EH (cell line): ENCODE measurements at regions not wholly inside any gene's neighbourhood (a gene's known extent, or its start where the extent isn't known, plus 50 kb on each side); places are given as distances from the start of the nearest gene placed in this dataset.

Experiments used
- DNase-seq: peaks from one replicate; pipeline ENCODE4 v3.0.0-alpha.2; 2015; ENCODE audit warnings: low read depth

GRCh38 chr22:25366876-25367466 is 147.5 kb downstream of the CRYBB2 start:
- DNase-seq, result no peak

GRCh38 chr22:25367756-25368155 is 148.3 kb downstream of the CRYBB2 start:
- DNase-seq, result no peak

- DNase-seq, result peak; percentile 81
Observed at GRCh38 chr22:25368271-25368670, 148.8 kb downstream of the CRYBB2 start.

GRCh38 chr22:25369041-25369440 is 149.6 kb downstream of the CRYBB2 start:
- DNase-seq, result no peak

GRCh38 chr22:25370322-25370721 is 150.9 kb downstream of the CRYBB2 start:
- no peak for DNase-seq

- no peak for DNase-seq
Observed at GRCh38 chr22:25372000-25372595, 152.7 kb downstream of the CRYBB2 start.

- no peak for DNase-seq
Observed at GRCh38 chr22:25373961-25374360, 154.5 kb downstream of the CRYBB2 start.

GRCh38 chr22:25374869-25375268 is 155.4 kb downstream of the CRYBB2 start:
- no peak for DNase-seq

- DNase-seq, result no peak
Observed at GRCh38 chr22:25375683-25376082, 156.2 kb downstream of the CRYBB2 start.

- no peak for DNase-seq
Observed at GRCh38 chr22:25377699-25378098, 158.3 kb downstream of the CRYBB2 start.

GRCh38 chr22:25380122-25380747 is 160.8 kb downstream of the CRYBB2 start:
- DNase-seq, result no peak

- no peak for DNase-seq
Observed at GRCh38 chr22:25382762-25383161, 163.3 kb downstream of the CRYBB2 start.

- DNase-seq, result no peak
Observed at GRCh38 chr22:25383278-25383820, 163.9 kb downstream of the CRYBB2 start.

- DNase-seq, result no peak
Observed at GRCh38 chr22:25383892-25384291, 164.5 kb downstream of the CRYBB2 start.

- no peak for DNase-seq
Observed at GRCh38 chr22:25386538-25386884, 167.1 kb downstream of the CRYBB2 start.

GRCh38 chr22:25388415-25388814 is 169.0 kb downstream of the CRYBB2 start:
- DNase-seq, result no peak

GRCh38 chr22:25388866-25389540 is 169.6 kb downstream of the CRYBB2 start:
- no peak for DNase-seq

- no peak for DNase-seq
Observed at GRCh38 chr22:25389541-25389919, 170.1 kb downstream of the CRYBB2 start.

GRCh38 chr22:25390297-25391240 is 171.1 kb downstream of the CRYBB2 start:
- no peak for DNase-seq

- DNase-seq, result no peak
Observed at GRCh38 chr22:25392584-25392983, 171.9 kb upstream of the GRK3 start.

GRCh38 chr22:25393121-25393805 is 171.2 kb upstream of the GRK3 start:
- DNase-seq, result no peak
